ENCODE measurements at regions not wholly inside any gene's neighbourhood (a gene's known extent, or its start where the extent isn't known, plus 50 kb on each side); places are given as distances from the start of the nearest gene placed in this dataset.

DNA sequence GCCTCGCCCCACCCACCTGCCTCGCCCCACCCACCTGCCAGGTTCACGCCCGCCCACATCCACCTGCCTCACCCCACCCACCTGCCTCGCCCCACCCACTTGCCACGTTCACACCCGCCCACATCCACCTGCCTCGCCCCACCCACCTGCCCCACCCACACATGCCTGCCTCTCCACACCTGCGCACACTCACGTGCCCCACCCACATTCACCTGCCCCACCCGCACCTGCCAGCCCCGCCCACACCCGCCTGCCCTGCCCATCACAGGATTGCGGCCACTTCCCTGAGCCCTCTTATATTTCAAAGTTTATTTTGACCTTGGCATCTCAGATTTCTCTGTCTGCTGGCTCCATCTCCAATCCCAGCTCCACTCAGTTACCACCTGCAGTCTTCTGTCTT lies 217.5 kb upstream of the SOX11 start:
- TF ChIP-seq, protein P1, sequence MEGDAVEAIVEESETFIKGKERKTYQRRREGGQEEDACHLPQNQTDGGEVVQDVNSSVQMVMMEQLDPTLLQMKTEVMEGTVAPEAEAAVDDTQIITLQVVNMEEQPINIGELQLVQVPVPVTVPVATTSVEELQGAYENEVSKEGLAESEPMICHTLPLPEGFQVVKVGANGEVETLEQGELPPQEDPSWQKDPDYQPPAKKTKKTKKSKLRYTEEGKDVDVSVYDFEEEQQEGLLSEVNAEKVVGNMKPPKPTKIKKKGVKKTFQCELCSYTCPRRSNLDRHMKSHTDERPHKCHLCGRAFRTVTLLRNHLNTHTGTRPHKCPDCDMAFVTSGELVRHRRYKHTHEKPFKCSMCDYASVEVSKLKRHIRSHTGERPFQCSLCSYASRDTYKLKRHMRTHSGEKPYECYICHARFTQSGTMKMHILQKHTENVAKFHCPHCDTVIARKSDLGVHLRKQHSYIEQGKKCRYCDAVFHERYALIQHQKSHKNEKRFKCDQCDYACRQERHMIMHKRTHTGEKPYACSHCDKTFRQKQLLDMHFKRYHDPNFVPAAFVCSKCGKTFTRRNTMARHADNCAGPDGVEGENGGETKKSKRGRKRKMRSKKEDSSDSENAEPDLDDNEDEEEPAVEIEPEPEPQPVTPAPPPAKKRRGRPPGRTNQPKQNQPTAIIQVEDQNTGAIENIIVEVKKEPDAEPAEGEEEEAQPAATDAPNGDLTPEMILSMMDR (IDR thresholded peaks at IDR 0.05), result no peak
- TF ChIP-seq POLR2A (IDR thresholded peaks at IDR 0.05), result no peak

All from lower leg skin (tissue), 3 donors.